ENCODE measurements at regions not wholly inside any gene's neighbourhood (a gene's known extent, or its start where the extent isn't known, plus 50 kb on each side); places are given as distances from the start of the nearest gene placed in this dataset.

DNA sequence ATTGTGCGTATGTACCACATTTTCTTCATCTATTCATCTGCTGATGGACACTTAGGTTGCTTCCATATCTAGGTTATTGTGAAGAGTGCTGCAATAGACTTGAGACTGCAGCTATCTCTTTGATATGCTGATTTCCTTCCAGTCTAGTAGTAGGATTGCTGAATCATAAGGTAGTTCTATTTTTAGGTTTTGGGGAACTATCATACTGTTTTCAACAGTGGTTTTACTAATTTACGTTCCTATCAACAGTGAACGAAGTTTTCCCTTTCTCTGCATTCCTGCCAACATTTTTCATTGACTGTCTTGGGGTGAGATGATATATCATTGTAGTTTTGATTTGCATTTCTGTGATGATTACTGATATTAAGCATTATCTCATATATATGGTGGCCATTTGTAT lies 482.2 kb downstream of the SLC16A7 start:
- H3K4me3 ChIP-seq: no peak overlapping the region
- no peaks in the 10 kb centered on the region for H3K4me1 ChIP-seq (replicated peaks)
- no peaks in the 10 kb centered on the region for H3K27me3 ChIP-seq (replicated peaks; ENCODE audit: insufficient read depth)
- no peak for DNase-seq (ENCODE audit: low spot score)
- H3K27ac ChIP-seq: no peak overlapping the region
- H3K9me3 ChIP-seq: no peaks in the 10 kb centered on the region
- TF ChIP-seq CTCF (IDR thresholded peaks at IDR 0.05) (no peak), POLR2AphosphoS5 (IDR thresholded peaks at IDR 0.05) (no peak), POLR2A (IDR thresholded peaks at IDR 0.05) (no peak)
- intact Hi-C loops (cut with DNase I): no loop called here
- H3K36me3 ChIP-seq: no peaks in the 10 kb centered on the region
- 83% methylated on average over 3 of the region's 3 CpGs for WGBS

- TF ChIP-seq CTCF (IDR thresholded peaks at IDR 0.05) (no peak), POLR2AphosphoS5 (IDR thresholded peaks at IDR 0.05) (no peak), POLR2A (IDR thresholded peaks at IDR 0.05) (no peak)
Measured at GRCh38 chr12:60093428-60093827, 497.6 kb downstream of the SLC16A7 start.

GRCh38 chr12:60094436-60094835 lies 498.6 kb downstream of the SLC16A7 start:
- H3K27ac ChIP-seq: no peak overlapping the region
- H3K4me1 ChIP-seq (replicated peaks): no peaks in the 10 kb centered on the region
- H3K27me3 ChIP-seq (replicated peaks; ENCODE audit: insufficient read depth): no peaks in the 10 kb centered on the region
- no peak overlapping the region for H3K4me3 ChIP-seq
- H3K36me3 ChIP-seq: no peaks in the 10 kb centered on the region
- DNase-seq (ENCODE audit: low spot score): no peak
- H3K9me3 ChIP-seq: no peaks in the 10 kb centered on the region
- 61% methylated on average over 1 of the region's 1 CpG for WGBS
- no peak for TF ChIP-seq POLR2A (IDR thresholded peaks at IDR 0.05)
- intact Hi-C loops (cut with DNase I): no loop called here

More at GRCh38 chr12:60093428-60093827, 497.6 kb downstream of the SLC16A7 start:
- DNase-seq (ENCODE audit: low spot score): no peak
- Histone ChIP-seq H3K9me3 (no peaks in the 10 kb centered on the region), H3K4me3 (no peak overlapping the region), H3K36me3 (no peaks in the 10 kb centered on the region), H3K27ac (no peak overlapping the region), H3K27me3 (replicated peaks; ENCODE audit: insufficient read depth) (no peaks in the 10 kb centered on the region), H3K4me1 (replicated peaks) (no peaks in the 10 kb centered on the region)
- intact Hi-C loops (cut with DNase I): no loop called here

- WGBS: 84% methylated on average over 4 of the region's 4 CpGs
- TF ChIP-seq POLR2A (IDR thresholded peaks at IDR 0.05): no peak
- no peak for TF ChIP-seq POLR2AphosphoS5 (IDR thresholded peaks at IDR 0.05)
- no peak for TF ChIP-seq CTCF (IDR thresholded peaks at IDR 0.05)
- intact Hi-C loops (cut with DNase I): no loop called here
Measured at GRCh38 chr12:60096727-60097126, 500.9 kb downstream of the SLC16A7 start.

DNA sequence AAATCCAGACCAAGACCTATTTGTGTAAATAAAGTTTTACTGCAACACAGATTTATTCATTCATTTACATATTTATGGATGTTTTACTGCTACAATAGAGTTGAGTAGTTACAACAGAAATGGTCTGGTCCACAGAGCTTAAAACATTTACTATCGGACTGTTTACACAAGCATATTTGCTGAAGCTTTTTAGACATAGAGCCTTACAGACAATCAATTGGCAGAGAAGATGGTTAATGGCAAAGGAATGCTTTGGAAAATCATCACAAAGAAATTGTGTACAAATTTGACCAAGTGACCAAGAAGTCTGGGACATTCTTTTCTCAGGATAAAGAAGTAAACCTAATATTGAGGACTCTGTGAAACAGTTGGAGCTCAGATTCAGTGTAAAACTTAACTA lies 504.3 kb downstream of the SLC16A7 start:
- no peak for DNase-seq (ENCODE audit: low spot score)
- Histone ChIP-seq H3K27ac (no peak overlapping the region), H3K4me1 (replicated peaks) (no peaks in the 10 kb centered on the region), H3K9me3 (no peaks in the 10 kb centered on the region), H3K27me3 (replicated peaks; ENCODE audit: insufficient read depth) (no peaks in the 10 kb centered on the region), H3K36me3 (no peaks in the 10 kb centered on the region), H3K4me3 (no peak overlapping the region)
- 50% methylated on average over 1 of the region's 1 CpG for WGBS
- TF ChIP-seq CTCF (IDR thresholded peaks at IDR 0.05) (no peak), POLR2A (IDR thresholded peaks at IDR 0.05) (no peak), POLR2AphosphoS5 (IDR thresholded peaks at IDR 0.05) (no peak)
- intact Hi-C loops (cut with DNase I): loop anchor here (10.0 kb wide), 1 partner anchor 395 kb away; no protein-coding TSS in a partner anchor

More at GRCh38 chr12:60096727-60097126, 500.9 kb downstream of the SLC16A7 start:
- no peak overlapping the region for H3K27ac ChIP-seq
- H3K4me3 ChIP-seq: no peak overlapping the region
- no peaks in the 10 kb centered on the region for H3K27me3 ChIP-seq (replicated peaks; ENCODE audit: insufficient read depth)
- DNase-seq (ENCODE audit: low spot score): no peak
- no peaks in the 10 kb centered on the region for H3K36me3 ChIP-seq
- H3K9me3 ChIP-seq: no peaks in the 10 kb centered on the region
- H3K4me1 ChIP-seq (replicated peaks): no peaks in the 10 kb centered on the region

Data from prostate gland (tissue), 2 donors.